ENCODE measurements at regions not wholly inside any gene's neighbourhood (a gene's known extent, or its start where the extent isn't known, plus 50 kb on each side); places are given as distances from the start of the nearest gene placed in this dataset.
A peak's percentile ranks its signal among the peaks of the same experiment; 100 is the strongest.

DNA sequence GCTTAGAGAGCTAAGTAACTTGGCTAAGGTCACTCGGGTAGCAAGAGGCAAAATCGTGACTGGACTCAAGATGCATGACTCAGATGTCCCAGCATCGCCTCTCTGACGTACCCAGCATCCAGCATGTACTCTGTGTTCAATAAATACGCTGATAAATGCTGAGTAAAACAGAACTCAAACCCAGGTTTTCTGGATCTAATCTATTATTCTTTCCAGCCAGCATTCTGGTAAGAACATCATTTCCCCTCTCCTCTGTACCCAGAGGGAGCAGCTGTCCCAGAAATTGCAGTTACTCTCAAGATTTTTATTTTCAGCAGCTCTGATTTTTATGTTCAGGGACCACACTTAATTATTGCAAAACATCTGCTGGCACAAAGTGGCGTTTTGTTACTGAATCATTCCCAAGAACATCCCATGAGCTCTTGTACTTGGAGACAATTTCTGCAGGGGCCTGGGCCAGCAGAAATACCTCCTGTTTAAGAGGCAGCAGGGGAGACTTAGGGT lies 249.0 kb downstream of the PRDM2 start:
- H3K9me3 ChIP-seq = no peaks in the 10 kb centered on the region
- intact Hi-C loops (cut with DNase I) = no loop called here
- no peak for TF ChIP-seq EP300 (IDR thresholded peaks at IDR 0.05)
- TF ChIP-seq, protein P1, sequence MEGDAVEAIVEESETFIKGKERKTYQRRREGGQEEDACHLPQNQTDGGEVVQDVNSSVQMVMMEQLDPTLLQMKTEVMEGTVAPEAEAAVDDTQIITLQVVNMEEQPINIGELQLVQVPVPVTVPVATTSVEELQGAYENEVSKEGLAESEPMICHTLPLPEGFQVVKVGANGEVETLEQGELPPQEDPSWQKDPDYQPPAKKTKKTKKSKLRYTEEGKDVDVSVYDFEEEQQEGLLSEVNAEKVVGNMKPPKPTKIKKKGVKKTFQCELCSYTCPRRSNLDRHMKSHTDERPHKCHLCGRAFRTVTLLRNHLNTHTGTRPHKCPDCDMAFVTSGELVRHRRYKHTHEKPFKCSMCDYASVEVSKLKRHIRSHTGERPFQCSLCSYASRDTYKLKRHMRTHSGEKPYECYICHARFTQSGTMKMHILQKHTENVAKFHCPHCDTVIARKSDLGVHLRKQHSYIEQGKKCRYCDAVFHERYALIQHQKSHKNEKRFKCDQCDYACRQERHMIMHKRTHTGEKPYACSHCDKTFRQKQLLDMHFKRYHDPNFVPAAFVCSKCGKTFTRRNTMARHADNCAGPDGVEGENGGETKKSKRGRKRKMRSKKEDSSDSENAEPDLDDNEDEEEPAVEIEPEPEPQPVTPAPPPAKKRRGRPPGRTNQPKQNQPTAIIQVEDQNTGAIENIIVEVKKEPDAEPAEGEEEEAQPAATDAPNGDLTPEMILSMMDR (IDR thresholded peaks at IDR 0.05) = no peak
- peak in 1 of 2 donors; percentile 19 for TF ChIP-seq POLR2AphosphoS5 (IDR thresholded peaks at IDR 0.05)
- no peak for TF ChIP-seq POLR2A (IDR thresholded peaks at IDR 0.05; ENCODE audit: low read depth)
- H3K4me3 ChIP-seq = no peak overlapping the region
- H3K4me1 ChIP-seq = peaks cover 0 to 7% (median 2%) of the 10 kb centered on the region in 4 donors
- DNase-seq (ENCODE audit: extremely low spot score) = peak; percentile 91
- 80% methylated on average over 6 of the region's 6 CpGs for WGBS
- H3K27me3 ChIP-seq = no peaks in the 10 kb centered on the region
- peak overlapping the region; percentile 40 to 66 (median 64) for H3K27ac ChIP-seq (replicated peaks in 1 of 4)
- no peaks in the 10 kb centered on the region for H3K36me3 ChIP-seq

DNA sequence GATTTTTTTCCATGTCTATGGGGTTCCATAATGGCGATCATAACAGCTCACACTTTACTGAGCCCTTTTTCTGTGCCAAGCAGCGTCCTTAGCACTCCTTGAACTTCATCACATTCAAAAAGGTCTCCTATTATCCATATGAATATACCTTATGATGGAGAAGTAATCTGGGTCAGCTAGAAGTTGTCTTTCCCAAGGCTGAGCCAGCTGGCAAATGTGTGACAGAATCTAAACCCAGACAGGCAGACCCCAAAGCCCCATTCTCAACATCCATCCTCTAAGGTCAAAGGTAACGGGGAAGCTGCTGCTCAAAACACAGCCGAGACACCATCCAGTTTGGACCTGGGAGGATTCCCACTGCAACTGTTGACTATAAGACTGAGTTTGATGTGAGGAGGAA lies 249.6 kb downstream of the PRDM2 start:
- WGBS = 91% methylated on average over 4 of the region's 4 CpGs
- intact Hi-C loops (cut with DNase I) = no loop called here
- Histone ChIP-seq H3K9me3 (no peaks in the 10 kb centered on the region), H3K4me3 (no peak overlapping the region), H3K4me1 (peaks cover 0 to 7% (median 2%) of the 10 kb centered on the region in 4 donors), H3K36me3 (no peaks in the 10 kb centered on the region), H3K27me3 (no peaks in the 10 kb centered on the region), H3K27ac (replicated peaks in 1 of 4) (peak overlapping the region; percentile 40 to 62 (median 57))
- no peak for TF ChIP-seq EP300 (IDR thresholded peaks at IDR 0.05)
- TF ChIP-seq POLR2AphosphoS5 (IDR thresholded peaks at IDR 0.05) = no peak
- TF ChIP-seq, protein P1 (IDR thresholded peaks at IDR 0.05) = no peak
- no peak for TF ChIP-seq POLR2A (IDR thresholded peaks at IDR 0.05; ENCODE audit: low read depth)
- peak; percentile 64 for DNase-seq (ENCODE audit: extremely low spot score)

DNA sequence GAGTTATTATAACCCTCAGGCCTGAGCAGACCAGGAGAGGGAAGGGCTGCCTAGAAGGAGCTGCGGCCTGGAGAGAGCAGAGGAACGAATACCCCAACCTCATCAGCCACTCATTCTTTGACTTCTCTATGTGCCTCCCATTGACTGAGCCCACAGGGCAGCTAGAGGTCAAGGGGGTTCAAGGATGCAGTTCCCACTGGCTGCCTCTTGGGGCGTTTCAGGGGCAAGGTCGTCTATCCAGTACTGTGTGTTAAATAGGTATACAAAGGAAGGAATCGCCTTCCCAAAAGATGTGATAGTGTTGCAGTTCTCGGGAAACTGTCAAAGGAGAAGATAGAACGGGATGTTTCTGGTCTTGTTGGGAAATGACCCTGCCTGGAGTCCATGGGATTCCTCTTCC lies 250.6 kb downstream of the PRDM2 start:
- no peak overlapping the region for H3K4me3 ChIP-seq
- intact Hi-C loops (cut with DNase I) = no loop called here
- no peaks in the 10 kb centered on the region for H3K9me3 ChIP-seq
- no peaks in the 10 kb centered on the region for H3K27me3 ChIP-seq
- TF ChIP-seq POLR2A (IDR thresholded peaks at IDR 0.05; ENCODE audit: low read depth) (no peak), EP300 (IDR thresholded peaks at IDR 0.05) (no peak), POLR2AphosphoS5 (IDR thresholded peaks at IDR 0.05) (no peak)
- TF ChIP-seq, protein P1 (IDR thresholded peaks at IDR 0.05) = no peak
- H3K27ac ChIP-seq (replicated peaks in 1 of 4) = peak overlapping the region in 2 of 4 donors; percentile 56 to 62
- DNase-seq (ENCODE audit: extremely low spot score) = no peak
- WGBS = 59% methylated on average over 7 of the region's 7 CpGs
- no peaks in the 10 kb centered on the region for H3K36me3 ChIP-seq
- H3K4me1 ChIP-seq = peaks cover 0 to 7% (median 2%) of the 10 kb centered on the region in 4 donors

DNA sequence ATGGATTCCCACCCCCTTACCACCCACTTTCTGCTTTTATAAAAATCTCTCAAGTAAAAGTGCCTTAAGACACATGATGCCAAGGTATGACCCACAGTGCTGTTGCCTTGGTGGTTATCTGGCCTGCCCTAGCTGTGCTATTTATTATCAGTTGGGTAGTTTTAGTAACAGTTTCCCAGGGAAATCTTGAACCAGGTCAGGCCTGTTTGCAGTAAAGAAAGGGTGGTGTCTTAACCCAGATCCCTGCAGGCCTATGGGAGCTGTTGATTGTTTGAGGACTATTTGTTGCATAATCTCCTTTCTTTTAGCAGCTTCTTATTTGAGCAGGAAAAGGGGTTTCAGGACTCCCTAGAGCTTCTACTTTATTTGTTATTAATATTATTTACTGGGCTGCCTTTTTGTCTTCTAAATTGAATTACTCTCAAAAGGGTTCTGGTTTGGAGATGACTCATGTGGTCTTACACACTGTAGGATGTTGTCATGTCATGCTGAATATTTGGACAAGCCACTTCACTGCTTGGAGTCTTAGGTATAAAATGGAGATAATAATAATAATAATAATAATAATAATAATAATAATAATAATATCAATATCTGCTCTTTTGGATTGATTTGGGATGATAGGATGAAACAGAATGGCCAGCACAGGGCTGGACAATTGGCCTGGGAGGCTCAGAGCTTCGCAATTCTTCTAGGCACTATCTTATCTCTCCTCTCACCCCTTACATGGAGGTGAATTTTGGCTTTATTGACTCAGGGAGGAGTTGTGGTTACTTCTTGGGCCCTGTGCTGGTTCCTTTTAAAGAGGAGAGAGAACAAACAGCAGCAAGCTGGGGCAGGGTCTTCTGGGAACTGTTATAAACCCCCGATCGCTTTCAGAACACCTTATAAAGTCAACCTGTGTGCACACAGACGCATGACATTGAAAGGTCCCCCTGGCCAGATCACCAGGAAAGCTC lies 252.1 kb downstream of the PRDM2 start:
- no peaks in the 10 kb centered on the region for H3K9me3 ChIP-seq
- H3K27ac ChIP-seq (replicated peaks in 1 of 4) = no peak overlapping the region
- intact Hi-C loops (cut with DNase I) = no loop called here
- no peaks in the 10 kb centered on the region for H3K36me3 ChIP-seq
- 90% methylated on average over 4 of the region's 4 CpGs for WGBS
- TF ChIP-seq POLR2AphosphoS5 (IDR thresholded peaks at IDR 0.05) (no peak), EP300 (IDR thresholded peaks at IDR 0.05) (no peak), POLR2A (IDR thresholded peaks at IDR 0.05; ENCODE audit: low read depth) (no peak)
- TF ChIP-seq, protein P1 (IDR thresholded peaks at IDR 0.05) = no peak
- DNase-seq (ENCODE audit: extremely low spot score) = no peak
- H3K4me1 ChIP-seq = peaks cover 0 to 7% (median 2%) of the 10 kb centered on the region in 4 donors
- no peaks in the 10 kb centered on the region for H3K27me3 ChIP-seq
- H3K4me3 ChIP-seq = no peak overlapping the region
